Dedifferentiated amniotic fluid mesenchymal stem cell (primary cell): ENCODE measurements at regions not wholly inside any gene's neighbourhood (a gene's known extent, or its start where the extent isn't known, plus 50 kb on each side); places are given as distances from the start of the nearest gene placed in this dataset.
"Not testable (repeated sequence)": the region's sequence is repeated elsewhere in the genome, so short reads cannot be mapped to it uniquely, and the experiment has no call there.

Experiments
- DNase-seq: peaks from one replicate; pipeline ENCODE4 v3.0.0-alpha.2; 2016; ENCODE audit errors: extremely low spot score

DNA sequence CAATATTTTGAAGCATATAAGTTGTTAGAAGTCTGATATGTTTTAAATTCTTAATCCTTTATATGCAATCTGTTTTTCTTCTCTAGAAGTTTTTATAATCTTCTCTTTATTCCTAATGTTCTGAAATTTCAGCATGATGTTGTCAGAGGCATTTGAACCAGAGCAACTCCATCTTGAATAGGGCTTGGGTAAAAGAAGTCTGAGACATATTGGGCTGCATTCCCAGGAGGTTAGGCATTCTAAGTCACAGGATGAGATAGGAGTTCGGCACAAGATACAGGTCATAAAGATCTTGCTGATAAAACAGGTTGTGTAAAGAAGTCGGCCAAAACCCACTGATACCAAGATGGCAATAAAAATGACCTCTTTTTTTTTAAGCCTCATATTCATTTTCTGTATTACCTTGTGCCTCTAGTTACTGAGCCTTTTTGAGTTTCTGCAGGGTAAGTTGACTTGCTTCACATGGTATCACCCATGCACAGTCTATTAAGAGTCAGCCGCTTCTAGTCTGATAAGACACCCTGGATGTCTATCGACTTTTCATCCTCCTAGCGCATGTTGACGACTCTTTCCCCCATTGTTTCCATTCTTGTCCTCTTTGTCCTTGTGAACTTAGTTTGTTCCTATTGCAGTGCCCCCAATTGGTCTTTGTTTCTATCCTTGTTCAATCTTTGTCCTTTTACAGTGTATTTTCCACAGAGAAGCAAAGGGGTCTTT, 80.8 kb upstream of the RNU6-1 start:
- DNase-seq = no peak

DNA sequence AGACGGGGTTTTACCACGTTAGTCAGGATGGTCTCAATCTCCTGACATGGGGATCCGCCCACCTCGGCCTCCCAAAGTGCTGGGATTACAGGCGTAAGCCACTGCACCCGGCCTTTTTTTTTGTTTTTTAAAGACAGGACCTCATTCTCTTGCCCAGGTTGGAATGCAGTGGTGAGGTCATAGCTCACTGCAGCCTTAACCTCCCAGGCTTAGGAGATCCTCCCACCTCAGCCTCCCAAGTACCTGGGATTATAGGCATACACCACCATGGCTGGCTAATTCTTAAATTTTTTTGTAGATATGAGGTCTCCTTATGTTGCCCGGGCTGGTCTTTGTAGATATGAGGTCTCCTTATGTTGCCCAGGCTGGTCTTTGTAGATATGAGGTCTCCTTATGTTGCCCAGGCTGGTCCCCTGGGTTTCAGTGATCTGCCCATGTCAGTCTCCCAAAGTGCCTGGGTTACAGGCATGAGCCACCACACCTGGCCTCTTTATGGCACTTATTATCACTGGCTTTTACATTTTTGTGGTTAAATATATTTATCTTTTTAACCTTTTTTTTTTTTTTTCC, 82.3 kb upstream of the RNU6-1 start:
- no peak for DNase-seq

DNA sequence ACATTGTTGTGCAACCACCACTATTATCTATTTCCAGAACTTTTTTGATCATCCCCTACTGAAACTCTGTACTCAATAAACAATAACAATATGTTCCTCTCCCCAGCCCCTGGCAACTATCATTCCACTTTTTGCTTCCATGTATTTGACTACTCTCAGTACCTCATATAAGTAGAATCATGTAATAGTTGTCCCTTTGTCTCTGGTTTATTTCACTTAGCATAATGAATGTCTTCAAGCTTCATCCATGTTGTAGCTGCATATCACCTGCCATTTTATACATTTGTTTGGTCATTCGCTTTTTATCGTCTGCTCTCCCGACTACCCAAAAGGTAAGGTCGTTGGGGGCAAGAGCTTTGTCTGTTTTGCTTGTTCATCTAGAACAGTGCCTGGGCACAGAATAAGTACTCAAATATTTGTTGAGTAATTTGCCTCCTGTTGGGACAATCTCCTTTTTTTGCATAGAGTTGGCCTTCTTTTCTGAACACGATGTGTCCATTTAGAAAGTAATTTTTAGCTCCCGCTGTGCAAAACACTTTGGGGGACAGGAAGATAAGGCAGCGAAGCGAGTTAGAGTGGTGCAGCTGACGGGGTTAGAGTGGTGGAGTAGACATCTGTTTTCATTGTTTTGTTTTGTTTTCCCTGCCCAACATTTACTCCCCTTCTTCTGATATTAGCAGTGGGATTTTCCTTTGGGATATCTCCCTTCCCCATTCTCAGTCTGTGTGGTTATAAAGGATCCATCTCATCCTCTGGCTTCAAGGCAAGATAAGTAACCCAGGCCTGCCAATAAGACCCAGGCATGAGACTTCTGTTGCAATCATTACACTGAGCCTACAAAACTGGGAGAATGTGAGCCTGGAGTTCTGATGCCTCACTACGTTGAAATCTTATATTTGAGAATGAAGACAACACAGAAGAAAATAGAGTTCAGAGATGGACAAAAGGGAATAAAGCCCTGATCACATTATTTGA, 83.4 kb upstream of the RNU6-1 start:
- no peak for DNase-seq

DNA sequence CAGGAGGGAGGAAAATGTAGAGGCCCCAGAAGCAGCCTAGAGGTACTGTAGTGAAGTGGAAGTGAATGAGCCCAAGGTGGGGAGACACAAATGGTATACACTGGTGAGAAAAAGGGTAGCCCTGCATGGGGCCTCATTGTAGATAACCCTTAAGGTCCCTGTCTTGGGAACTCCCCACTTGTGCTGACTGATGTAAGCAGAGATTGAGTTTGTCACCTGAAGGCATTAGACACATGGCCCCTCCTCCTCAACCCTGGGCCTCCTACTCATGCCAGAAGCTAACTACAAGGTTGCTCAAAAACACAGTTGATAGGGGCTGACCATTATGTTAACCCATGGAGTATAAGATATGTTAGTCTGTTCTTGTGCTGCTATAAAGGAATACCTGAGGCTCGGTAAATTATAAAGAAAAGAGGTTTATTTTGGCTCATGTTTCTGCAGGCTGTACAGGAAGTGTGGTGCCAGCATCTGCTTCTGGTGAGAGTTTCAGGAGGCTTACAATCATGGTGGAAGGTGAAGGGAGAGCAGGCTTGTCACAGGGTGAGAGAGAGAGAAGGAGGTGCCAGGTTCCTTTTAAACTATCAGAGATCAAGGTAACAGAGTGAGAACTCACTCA, 84.6 kb upstream of the RNU6-1 start:
- DNase-seq = no peak

DNA sequence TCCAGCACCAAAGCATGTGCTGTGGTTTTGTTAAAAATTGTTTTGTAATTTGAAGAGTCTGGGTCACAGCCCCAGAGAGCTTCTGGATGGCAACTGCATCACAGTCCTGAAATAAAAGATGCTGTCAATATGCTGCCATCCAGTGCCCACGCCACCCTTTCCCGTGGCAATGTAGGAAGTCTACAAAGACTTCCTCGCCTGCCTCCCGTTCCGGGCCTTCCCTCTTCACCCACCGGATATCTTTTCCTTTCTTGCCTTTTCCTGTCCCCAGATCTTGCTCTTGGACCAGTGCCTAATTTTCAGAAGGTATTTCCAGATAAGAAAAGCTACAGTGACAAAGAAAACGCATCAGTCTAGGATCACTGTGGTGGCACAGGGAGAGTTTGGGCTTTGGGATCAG, 85.3 kb upstream of the RNU6-1 start:
- DNase-seq = no peak

DNA sequence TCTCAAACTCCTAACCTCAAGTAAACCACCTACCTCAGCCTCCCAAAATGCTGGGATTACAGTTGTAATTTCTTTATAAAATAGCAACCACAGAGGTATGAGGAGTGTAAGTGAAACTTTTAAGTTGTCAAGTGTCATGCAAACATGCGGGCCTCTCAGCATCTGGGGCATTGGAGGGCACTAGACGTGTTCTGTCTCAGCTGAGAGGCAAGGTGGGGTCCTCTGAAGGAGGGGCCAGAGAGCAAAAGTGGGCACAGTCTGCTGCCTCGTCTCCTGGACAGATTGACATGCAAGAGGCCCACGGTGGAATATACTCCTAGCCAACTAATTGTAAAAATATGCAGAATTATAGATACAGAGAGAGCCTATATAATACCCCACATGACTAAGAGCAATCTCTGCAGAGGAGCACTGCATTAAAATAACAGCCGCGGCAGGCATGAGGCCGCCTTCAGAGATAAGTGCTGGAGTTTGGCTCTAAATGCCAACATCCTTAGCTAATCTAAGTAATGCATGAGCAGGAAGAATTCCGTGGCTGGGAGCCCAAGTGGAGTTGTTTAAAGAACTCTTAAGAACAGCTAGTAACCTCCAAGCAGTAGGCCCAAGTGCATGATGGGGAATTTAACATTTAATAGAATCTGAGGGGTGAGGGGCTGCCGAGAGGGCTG, 87.8 kb upstream of the RNU6-1 start:
- DNase-seq = peak; percentile 97

DNA sequence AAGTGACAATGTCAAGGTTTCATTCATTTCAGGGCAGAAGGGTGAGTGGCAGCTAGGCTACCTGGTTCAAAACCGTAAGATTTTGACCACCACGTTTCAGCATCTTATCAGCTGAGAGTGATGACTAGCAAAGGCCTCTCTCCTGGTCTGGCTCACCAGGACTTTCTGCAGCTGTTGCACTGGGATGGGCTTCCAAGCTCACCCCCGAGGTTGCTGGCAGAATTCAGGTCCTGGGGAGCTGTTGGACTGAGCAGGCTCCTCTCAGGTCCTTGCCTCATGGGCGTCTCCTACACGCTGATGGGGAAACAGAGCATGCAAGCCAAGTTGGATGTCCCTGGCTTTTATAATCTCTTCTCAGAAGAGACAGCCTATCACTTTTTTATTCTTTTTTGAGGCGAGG, 88.8 kb upstream of the RNU6-1 start:
- no peak for DNase-seq

DNA sequence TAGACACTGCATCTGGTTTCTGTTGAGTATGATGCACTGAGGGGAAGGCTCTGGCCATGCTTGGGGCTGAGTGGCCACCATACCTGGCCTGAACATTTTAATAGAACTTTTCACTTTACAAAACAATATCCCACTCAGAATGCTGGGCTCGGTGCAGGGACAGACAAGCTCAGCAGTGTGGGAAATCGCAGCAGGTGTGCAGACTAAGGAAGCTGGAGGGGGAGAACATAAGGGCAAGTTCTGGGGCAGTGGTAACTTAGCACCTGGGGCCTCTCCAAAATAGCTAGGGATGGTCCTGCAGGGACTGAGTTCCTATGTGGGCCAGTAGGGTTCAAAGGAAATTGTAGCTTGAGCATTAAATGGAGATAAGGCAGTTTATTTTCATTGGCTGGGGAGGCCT, 90.9 kb upstream of the RNU6-1 start:
- no peak for DNase-seq

DNA sequence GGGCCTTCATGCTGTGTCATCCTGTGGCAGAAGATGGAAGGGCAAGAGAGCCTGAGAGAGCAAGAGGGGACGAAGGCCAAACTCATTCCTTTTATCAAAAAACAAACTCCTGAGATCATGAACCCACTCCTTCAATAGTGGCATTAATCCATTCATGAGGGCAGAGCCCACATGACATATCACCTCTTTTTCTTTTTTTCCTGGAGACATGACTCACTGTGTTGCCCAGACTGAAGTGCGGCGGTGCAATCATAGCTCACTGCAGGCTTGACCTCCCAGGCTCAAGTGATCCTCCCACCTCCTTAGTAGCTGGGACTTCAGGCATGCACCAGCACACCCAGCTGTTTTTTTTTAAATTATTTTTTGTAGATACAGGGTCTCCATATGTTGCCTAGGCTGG, 92.0 kb upstream of the RNU6-1 start:
- DNase-seq = no peak

DNA sequence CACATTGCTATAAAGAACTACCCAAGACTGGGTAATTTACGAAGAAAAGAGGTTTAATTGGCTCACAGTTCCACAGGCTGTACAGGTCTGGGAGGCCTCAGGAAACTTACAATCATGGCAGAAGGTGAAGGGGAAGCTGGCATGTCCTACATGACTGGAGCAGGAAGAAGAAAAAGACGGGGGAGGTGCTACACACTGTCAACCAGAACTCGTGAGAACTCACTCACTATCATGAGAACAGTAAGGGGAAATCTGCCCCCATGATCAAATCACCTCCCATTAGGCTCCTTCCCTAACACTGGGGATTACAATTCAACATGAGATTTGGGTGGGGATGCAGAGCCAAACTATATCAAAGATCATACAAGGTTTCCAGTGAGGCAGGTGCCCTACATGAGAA, 94.3 kb upstream of the RNU6-1 start:
- DNase-seq = not testable (repeated sequence)

DNA sequence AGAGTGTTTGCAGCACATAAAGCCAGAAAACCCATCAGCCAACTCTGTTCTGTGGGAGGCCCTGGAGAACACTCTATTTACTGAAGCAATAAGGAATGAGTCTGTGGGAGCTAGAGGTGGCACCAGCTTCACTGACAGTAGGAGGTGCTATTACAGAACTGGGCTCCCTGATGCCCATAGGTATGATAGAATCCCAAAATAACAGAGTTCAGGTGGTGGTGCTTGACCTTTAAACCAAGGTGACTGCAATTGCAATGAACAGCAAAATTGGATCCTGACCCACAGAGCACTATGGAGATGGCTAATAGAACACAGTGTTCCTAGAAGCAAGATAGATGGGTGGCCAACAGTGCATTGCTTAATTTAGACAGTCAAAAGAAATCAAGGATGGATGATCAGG, 95.4 kb upstream of the RNU6-1 start:
- DNase-seq = no peak

DNA sequence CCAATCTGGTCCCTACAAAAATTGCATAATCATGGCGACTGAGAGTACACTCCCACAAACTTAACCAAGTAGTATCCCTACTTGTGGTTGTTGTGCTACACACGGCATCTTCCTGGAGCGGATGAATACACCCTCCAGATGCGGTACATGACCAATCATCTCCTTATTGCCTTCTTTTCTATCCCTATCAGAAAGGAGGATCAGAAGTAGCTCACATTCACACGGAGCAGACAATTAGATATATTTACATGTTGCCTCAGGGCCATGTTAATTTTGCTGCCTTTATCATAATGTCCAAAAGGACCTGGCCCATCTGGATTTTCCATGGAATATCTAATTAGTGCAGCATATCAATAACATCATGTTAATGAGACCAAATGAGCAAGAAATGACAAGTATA, 96.4 kb upstream of the RNU6-1 start:
- DNase-seq = no peak

DNA sequence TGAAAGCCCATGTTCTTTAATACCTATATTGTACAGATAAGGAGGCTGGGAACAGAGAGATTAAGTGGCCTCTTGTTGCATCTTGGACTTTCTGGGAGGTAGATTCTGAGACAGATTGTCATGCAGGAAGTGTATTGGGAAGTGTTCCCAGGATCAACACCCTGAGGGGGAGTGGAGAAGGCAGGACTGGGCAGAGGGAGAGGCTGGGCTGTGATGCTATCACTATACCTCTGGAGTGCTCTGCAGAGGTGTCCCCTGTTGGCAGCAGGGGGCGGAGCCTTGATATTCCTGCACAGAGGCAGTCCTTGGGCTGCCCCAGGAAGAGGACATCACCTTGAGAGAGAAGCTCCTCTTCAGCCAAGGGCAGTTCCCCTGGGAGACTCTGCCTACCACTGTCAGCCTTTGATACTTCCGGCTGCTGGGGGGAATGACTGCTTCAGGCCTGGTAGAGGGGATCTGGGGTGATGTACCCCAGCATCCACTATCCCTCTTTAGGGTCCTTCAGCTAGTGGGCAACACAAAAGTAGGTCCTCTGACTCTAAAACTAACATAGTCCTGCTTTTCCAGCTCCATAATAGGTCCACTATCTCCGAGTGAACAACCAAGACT, 97.4 kb upstream of the RNU6-1 start:
- DNase-seq = no peak

DNA sequence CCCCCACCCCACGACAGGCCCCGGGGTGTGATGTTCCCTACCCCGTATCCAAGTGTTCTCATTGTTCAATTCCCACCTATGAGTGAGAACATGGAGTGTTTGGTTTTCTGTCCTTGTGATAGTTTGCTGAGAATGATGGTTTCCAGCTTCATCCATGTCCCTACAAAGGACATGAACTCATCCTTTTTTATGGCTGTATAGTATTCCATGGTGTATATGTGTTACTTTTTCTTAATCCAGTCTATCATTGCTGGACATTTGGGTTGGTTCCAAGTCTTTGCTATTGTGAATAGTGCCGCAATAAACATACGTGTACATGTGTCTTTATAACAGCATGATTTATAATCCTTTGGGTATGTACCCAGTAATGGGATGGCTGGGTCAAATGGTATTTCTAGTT, 99.3 kb upstream of the RNU6-1 start:
- DNase-seq = not testable (repeated sequence)

DNA sequence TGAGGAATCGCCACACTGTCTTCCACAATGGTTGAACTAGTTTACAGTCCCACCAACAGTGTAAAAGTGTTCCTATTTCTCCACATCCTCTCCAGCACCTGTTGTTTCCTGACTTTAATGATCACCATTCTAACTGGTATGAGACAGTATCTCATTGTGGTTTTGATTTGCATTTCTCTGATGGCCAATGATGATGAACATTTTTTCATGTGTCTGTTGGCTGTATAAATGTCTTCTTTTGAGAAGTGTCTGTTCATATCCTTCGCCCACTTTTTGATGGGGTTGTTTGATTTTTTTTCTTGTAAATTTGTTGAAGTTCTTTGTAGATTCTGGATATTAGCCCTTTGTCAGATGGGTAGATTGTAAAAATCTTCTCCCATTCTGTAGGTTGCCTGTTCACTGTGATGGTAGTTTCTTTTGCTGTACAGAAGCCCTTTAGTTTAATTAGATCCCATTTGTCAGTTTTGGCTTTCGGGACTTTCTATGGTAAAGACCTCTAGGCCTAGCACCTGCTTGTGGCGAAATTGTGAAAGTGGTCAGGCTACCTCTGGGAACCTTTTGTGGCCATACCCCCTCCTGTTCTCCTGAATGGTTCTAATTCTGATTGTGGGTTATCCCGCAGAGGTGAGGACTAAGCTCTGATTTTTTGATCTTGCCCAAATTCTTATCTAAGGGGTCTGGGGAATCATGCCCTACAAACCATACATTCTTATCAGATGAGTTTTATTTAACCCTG, 99.9 kb upstream of the RNU6-1 start:
- DNase-seq = not testable (repeated sequence)

DNA sequence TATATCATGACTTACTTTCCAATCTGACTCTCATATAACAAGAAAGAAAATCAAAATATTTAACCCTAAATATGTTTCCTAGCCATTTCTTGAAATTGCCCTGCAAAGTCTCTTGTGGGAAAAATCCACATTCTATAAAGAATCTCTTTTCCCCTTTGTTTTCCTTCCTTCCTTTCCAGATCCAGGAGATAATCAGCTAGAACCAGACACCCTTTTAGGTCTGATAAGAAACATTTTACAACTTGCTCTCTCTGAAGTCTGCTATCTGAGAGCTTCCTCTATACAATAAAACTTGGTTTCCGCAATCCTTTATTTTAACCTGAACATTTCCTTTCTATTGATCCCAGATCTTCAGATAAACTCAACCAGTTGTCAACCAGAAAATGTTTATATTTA, 100.5 kb upstream of the RNU6-1 start:
- no peak for DNase-seq

DNA sequence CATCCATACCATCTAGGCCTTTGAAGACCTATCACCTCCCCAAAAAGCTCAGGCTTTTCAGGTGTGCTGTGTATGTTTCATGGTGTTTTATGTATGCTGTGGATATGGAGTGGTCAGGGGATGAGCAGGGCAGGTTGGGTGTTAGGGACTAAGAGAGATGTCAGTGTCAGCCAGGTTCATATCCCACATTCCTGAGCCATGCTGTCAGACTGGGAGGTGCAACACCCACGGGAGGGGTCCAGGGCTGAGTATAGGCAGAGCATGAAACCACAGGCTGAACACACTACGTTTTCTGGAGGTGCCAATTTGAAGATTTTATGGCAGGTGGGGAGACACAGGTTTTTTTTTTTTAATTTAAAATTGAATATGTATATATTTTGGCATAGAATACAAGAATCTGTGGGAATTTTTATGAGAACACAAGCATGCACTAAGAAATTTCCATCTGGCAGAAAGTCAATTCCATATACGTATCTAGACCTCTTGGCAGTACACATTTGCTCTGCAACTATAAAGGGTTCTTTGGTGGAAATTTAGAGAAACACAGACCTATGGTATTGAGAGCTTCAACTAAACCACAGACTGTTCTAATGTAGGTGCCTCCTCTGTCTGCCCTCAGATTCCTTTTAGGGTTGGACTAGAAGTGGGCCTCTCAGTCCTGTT, 101.9 kb upstream of the RNU6-1 start:
- DNase-seq = no peak

DNA sequence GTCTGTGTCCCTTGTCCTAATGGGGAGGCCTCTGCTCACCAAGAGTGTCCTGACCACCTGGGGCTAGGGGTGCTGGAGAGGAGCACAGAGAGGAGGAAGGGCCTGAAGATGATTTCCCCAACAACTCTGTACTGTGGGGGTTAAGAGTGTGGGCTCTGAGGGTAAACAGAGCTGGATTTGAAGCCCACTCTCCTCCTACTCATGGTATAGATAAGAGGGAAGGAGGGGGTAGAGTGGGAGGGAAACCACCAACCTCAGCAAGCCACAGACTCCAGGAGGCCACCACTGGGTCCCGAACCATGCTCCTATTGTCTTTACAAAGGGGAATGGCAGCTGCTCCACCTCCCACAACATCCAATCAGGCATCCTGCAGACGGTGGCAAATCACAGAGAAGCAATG, 103.6 kb upstream of the RNU6-1 start:
- DNase-seq = no peak

DNA sequence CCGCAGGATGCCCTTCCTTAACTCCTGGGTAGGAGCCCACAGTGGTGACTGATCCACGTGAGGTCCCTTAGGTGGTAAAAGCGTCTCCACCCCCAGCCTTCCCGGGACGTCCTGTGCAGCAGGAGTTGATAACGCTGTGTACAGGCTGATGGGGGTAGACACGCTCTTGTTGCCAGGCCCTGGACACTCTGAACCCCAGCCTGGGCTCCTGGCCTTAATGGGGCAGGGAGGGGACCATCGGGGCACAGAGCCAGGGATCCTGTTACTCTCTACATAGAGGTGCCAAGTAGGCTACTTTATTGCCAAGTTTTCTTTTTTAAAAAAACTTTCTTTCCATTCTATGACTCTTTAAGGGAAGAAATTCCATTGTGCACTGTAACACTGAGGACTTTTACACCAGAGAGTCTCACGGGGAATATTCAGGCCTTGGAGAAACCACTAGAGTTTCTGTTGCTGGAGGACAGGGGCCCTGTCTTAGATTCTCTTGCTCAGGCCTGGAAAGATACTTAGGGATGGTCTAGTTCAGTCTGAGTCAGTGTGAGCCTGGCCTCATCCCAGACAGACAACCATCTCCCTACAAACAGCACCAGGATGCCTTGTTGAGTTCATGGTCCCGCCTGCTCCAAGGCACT, 104.3 kb upstream of the RNU6-1 start:
- no peak for DNase-seq

DNA sequence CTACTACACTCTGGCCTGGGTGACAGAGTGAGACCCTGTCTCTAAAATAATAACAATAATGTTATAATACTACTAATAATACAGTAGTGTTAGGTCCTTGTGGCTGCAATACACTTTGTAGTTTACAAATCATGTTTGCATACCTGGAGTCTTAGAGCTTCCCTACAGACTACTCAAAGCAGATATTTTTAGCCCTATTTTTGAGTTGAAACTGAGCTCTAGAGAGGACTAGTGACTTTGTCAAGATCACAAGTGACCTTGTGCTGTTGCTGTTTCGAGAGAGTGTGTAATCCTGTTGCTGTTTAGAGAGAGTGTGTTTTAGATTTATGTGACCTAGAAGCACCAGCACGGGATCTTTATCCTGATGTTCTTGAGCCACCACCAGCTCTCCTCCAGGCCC, 105.3 kb upstream of the RNU6-1 start:
- no peak for DNase-seq
